ENCODE measurements at regions not wholly inside any gene's neighbourhood (a gene's known extent, or its start where the extent isn't known, plus 50 kb on each side); places are given as distances from the start of the nearest gene placed in this dataset.

DNA sequence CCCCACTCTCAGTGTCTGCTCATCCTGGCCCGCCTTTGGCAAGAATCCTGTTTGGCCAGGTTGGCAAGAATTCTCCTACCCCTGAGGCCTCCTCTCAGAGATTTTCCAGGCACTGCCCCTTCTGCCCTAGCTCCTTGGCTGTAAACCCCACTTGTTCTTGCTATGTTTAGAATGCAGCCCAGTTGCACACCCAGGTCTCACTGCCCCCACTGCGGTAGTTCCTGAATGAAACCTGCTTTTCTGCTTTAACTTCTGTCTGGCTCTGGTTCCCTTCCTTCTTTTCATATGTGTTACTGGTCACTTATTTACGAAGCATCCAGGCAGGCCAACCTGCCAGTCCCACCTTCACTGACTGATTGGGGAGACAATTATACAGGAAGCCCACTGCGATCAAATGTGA, 576.9 kb downstream of the GLRX3 start:
- TF ChIP-seq POLR2A (IDR thresholded peaks at IDR 0.05): no peak
- TF ChIP-seq, protein P1, sequence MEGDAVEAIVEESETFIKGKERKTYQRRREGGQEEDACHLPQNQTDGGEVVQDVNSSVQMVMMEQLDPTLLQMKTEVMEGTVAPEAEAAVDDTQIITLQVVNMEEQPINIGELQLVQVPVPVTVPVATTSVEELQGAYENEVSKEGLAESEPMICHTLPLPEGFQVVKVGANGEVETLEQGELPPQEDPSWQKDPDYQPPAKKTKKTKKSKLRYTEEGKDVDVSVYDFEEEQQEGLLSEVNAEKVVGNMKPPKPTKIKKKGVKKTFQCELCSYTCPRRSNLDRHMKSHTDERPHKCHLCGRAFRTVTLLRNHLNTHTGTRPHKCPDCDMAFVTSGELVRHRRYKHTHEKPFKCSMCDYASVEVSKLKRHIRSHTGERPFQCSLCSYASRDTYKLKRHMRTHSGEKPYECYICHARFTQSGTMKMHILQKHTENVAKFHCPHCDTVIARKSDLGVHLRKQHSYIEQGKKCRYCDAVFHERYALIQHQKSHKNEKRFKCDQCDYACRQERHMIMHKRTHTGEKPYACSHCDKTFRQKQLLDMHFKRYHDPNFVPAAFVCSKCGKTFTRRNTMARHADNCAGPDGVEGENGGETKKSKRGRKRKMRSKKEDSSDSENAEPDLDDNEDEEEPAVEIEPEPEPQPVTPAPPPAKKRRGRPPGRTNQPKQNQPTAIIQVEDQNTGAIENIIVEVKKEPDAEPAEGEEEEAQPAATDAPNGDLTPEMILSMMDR (IDR thresholded peaks at IDR 0.05): no peak
- TF ChIP-seq EP300 (IDR thresholded peaks at IDR 0.05): no peak

All from ovary (tissue), 3 donors.